Calu3 (cell line): ENCODE measurements at regions not wholly inside any gene's neighbourhood (a gene's known extent, or its start where the extent isn't known, plus 50 kb on each side); places are given as distances from the start of the nearest gene placed in this dataset.
"Not testable (repeated sequence)": the region's sequence is repeated elsewhere in the genome, so short reads cannot be mapped to it uniquely, and the experiment has no call there.

ENCODE experiments used
- BruUV-seq: library from RNA; stranded (reverse); fragments of 400-500 nt; replicated peaks from 2 replicates; lab custom pipeline; 2021; lab: Mats Ljungman, UMichigan
- CTCF ChIA-PET: fragments of 300-600 bp; sonication (Branson Sonifier 250); formaldehyde crosslinking; loops from one replicate; lab custom pipeline; 2022; ENCODE audit warnings: antibody characterized with exemption; lab: Charles Lee
- DNase-seq: peaks from one replicate; pipeline ENCODE4 v3.0.0; 2022
- H3K27ac Mint-ChIP-seq: one replicate; pipeline ENCODE4 v1.8.0; 2022; ENCODE audit warnings: mixed read lengths; ENCODE audit not compliant: unreplicated experiment
- H3K27me3 Mint-ChIP-seq: one replicate; pipeline ENCODE4 v1.8.0; 2022; ENCODE audit warnings: mixed read lengths; ENCODE audit not compliant: unreplicated experiment
- H3K36me3 Mint-ChIP-seq: one replicate; pipeline ENCODE4 v1.8.0; 2022; ENCODE audit warnings: mild to moderate bottlenecking, moderate library complexity, mixed read lengths; ENCODE audit not compliant: insufficient read depth, unreplicated experiment
- H3K4me1 Mint-ChIP-seq: one replicate; pipeline ENCODE4 v1.8.0; 2022; ENCODE audit warnings: mild to moderate bottlenecking, low read depth, mixed read lengths; ENCODE audit not compliant: unreplicated experiment
- H3K4me3 Mint-ChIP-seq: one replicate; pipeline ENCODE4 v1.8.0; 2022; ENCODE audit warnings: mild to moderate bottlenecking, low read depth, moderate library complexity, mixed read lengths; ENCODE audit not compliant: unreplicated experiment
- H3K9me3 Mint-ChIP-seq: one replicate; pipeline ENCODE4 v1.8.0; 2022; ENCODE audit warnings: low read depth, mixed read lengths; ENCODE audit not compliant: unreplicated experiment
- intact Hi-C: fragments of 100-400 bp; cut with micrococcal nuclease; formaldehyde crosslinking; loops from one replicate; pipeline ENCODE4 v1.10.0; 2022; ENCODE audit not compliant: unreplicated experiment
- TF ChIP-seq, protein P1 (sequence below): fragments of 200-600 bp; IDR thresholded peaks from one replicate; pipeline ENCODE4 v1.8.0; 2022; ENCODE audit warnings: antibody characterized with exemption; ENCODE audit not compliant: unreplicated experiment

DNA sequence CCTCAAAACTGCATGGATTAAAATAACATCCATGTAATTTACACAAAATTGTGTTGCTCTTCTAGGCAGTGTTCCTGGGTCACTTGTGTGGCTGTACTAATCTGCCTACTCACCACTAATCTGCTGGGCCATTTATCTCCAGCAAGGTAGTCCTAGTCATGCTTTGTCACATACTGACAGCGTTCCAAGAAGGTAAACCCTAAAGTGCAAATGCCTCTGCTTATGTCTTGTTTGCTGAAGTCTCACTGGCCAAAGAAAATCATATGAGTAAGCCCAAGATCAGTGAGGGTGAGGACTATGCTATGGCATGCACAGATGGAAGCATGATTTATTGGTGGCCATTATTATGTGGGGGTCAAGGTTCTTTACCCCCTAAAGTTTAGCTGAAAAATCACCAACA, 630.2 kb upstream of the LUZP2 start:
- TF ChIP-seq, protein P1, sequence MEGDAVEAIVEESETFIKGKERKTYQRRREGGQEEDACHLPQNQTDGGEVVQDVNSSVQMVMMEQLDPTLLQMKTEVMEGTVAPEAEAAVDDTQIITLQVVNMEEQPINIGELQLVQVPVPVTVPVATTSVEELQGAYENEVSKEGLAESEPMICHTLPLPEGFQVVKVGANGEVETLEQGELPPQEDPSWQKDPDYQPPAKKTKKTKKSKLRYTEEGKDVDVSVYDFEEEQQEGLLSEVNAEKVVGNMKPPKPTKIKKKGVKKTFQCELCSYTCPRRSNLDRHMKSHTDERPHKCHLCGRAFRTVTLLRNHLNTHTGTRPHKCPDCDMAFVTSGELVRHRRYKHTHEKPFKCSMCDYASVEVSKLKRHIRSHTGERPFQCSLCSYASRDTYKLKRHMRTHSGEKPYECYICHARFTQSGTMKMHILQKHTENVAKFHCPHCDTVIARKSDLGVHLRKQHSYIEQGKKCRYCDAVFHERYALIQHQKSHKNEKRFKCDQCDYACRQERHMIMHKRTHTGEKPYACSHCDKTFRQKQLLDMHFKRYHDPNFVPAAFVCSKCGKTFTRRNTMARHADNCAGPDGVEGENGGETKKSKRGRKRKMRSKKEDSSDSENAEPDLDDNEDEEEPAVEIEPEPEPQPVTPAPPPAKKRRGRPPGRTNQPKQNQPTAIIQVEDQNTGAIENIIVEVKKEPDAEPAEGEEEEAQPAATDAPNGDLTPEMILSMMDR = no peak
- H3K4me3 Mint-ChIP-seq = no peak overlapping the region
- no peak for DNase-seq
- intact Hi-C loops = no loop called here
- no peak overlapping the region for H3K27ac Mint-ChIP-seq
- CTCF ChIA-PET = no interaction called here
- no peaks in the 10 kb centered on the region for H3K27me3 Mint-ChIP-seq
- H3K9me3 Mint-ChIP-seq = peaks cover 10% of the 10 kb centered on the region
- no peaks in the 10 kb centered on the region for H3K36me3 Mint-ChIP-seq
- BruUV-seq = no TSS peak
- no peaks in the 10 kb centered on the region for H3K4me1 Mint-ChIP-seq

DNA sequence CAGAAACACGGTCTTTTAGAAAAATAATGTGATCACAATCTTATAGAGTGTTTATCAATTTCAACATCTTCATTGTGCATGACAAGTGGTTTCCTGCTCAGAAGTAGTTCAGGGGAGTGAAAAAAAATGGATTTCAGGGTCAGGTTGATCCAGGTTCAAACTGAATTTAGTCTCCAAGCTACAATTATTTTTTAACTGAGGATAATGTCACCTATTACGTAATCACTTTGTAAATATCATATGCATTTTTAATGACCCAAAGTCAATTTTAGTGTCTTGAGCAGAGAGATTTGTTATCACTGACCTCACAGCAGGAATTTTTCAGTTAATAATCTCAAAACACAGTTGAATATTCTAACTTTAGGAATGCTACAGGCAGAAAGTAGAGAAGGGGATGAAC, 627.2 kb upstream of the LUZP2 start:
- Mint-ChIP-seq H3K4me3 (no peak overlapping the region), H3K9me3 (peaks cover 10% of the 10 kb centered on the region), H3K4me1 (no peaks in the 10 kb centered on the region), H3K27ac (no peak overlapping the region), H3K27me3 (no peaks in the 10 kb centered on the region), H3K36me3 (no peaks in the 10 kb centered on the region)
- intact Hi-C loops = no loop called here
- CTCF ChIA-PET = no interaction called here
- no peak for DNase-seq
- no TSS peak for BruUV-seq
- TF ChIP-seq, protein P1 = no peak

DNA sequence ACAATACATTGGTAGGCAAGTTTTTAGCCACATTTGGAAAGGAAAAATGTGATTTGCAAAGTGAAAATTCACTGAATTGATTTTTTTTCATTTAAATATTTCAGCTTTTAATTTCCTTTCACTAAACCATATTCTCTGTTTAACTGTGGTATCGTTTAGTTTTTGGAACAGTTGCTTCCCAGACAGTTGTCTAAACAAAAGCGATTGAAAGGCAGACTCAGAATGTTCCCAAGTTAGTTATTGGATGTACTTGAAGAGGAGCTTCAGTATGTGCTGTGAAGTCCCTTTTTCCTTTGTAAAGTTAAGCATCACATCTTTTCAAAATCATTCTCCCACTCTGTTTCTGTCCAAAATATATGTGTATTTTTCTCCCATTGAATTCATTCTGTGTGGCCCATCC, 623.4 kb upstream of the LUZP2 start:
- TF ChIP-seq, protein P1 = no peak
- Mint-ChIP-seq H3K27ac (no peak overlapping the region), H3K4me1 (no peaks in the 10 kb centered on the region), H3K9me3 (peaks cover 10% of the 10 kb centered on the region), H3K36me3 (no peaks in the 10 kb centered on the region), H3K27me3 (no peaks in the 10 kb centered on the region), H3K4me3 (no peak overlapping the region)
- intact Hi-C loops = no loop called here
- no TSS peak for BruUV-seq
- DNase-seq = no peak
- CTCF ChIA-PET = no interaction called here

DNA sequence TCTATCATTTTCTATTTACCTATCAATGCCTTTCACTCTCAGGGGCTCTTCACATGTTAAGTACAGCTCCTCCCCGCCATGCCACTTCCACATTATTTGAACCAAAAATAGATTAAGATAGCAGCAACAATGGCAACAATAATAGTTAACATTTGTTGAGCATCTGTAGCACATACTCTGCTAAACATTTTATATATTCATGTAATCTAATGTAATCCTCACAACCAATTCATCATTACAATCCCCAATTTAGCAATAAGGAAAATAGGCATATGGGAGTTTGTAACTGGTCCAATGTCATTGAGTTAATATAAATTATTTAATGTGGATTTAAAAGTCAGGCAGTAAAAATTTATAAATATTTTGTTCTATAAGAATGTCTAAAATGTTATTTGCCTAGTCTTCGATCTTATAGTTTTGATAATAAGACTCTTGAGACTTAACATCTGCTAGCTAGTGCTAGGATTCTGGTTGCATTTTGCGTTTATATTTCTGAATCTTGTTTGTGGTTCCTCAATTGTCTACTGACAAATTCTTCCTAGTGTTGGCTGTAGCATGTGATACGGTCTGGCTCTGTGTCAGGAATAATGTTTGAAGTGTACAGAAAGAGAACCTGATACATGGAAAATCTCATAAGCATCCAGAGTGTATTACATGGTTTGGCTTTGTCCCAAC, 621.5 kb upstream of the LUZP2 start:
- intact Hi-C loops = no loop called here
- Mint-ChIP-seq H3K9me3 (peaks cover 7% of the 10 kb centered on the region), H3K27me3 (no peaks in the 10 kb centered on the region), H3K36me3 (no peaks in the 10 kb centered on the region), H3K4me3 (no peak overlapping the region), H3K4me1 (peaks cover 9% of the 10 kb centered on the region), H3K27ac (no peak overlapping the region)
- BruUV-seq = no TSS peak
- DNase-seq = no peak
- TF ChIP-seq, protein P1 = no peak
- CTCF ChIA-PET = no interaction called here

DNA sequence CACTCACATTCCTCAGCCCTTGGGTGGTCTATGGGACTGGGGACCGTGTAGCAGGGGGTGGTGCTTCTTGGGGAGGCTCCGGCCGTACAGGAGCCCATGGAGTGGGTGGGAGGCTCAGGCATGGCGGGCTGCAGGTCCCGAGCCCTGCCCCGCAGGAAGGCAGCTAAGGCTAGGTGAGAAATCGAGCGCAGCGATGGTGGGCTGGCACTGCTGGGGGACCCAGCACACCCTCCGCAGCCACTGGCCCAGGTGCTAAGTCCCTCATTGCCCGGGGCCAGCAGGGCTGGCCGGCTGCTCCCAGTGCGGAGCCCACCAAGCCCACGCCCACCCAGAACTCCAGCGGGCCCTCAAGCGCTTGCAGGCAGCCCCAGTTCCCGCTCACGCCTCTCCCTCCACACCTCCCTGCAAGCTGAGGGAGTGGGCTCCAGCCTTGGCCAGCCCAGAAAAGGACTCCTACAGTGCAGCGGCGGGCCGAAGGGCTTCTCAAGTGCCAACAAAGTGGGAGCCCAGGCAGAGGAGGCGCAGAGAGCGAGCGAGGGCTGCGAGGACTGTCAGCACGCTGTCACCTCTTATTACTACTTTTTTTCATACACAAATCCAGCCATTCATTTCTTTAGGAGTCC, 613.3 kb upstream of the LUZP2 start:
- H3K27ac Mint-ChIP-seq, BruUV-seq, CTCF ChIA-PET, H3K4me1 Mint-ChIP-seq, H3K4me3 Mint-ChIP-seq, H3K36me3 Mint-ChIP-seq, intact Hi-C loops, H3K27me3 Mint-ChIP-seq, DNase-seq: not testable (repeated sequence)
- H3K9me3 Mint-ChIP-seq = peaks cover 10% of the 10 kb centered on the region
